ENCODE measurements at regions not wholly inside any gene's neighbourhood (a gene's known extent, or its start where the extent isn't known, plus 50 kb on each side); places are given as distances from the start of the nearest gene placed in this dataset.

GRCh38 chr5:137567226-137567625 lies 68.1 kb upstream of the SPOCK1 start:
- Histone ChIP-seq H3K9me3 (no peaks in the 10 kb centered on the region), H3K4me1 (peaks cover 0 to 14% (median 2%) of the 10 kb centered on the region in 4 donors), H3K27ac (replicated peaks in 1 of 4) (no peak overlapping the region), H3K4me3 (no peak overlapping the region), H3K27me3 (no peaks in the 10 kb centered on the region), H3K36me3 (no peaks in the 10 kb centered on the region)
- 92% methylated on average over 7 of the region's 7 CpGs for WGBS
- TF ChIP-seq EP300 (IDR thresholded peaks at IDR 0.05) (no peak), POLR2AphosphoS5 (IDR thresholded peaks at IDR 0.05) (no peak), CTCF (IDR thresholded peaks at IDR 0.05) (no peak), POLR2A (IDR thresholded peaks at IDR 0.05; ENCODE audit: low read depth) (no peak)
- peak; percentile 47 for DNase-seq (ENCODE audit: extremely low spot score)
- intact Hi-C loops (cut with DNase I): no loop called here

- H3K9me3 ChIP-seq: no peaks in the 10 kb centered on the region
- no peaks in the 10 kb centered on the region for H3K27me3 ChIP-seq
- TF ChIP-seq EP300 (IDR thresholded peaks at IDR 0.05) (no peak), POLR2A (IDR thresholded peaks at IDR 0.05; ENCODE audit: low read depth) (no peak), POLR2AphosphoS5 (IDR thresholded peaks at IDR 0.05) (no peak), CTCF (IDR thresholded peaks at IDR 0.05) (no peak)
- H3K27ac ChIP-seq (replicated peaks in 1 of 4): no peak overlapping the region
- H3K4me3 ChIP-seq: no peak overlapping the region
- peaks cover 0 to 14% (median 2%) of the 10 kb centered on the region in 4 donors for H3K4me1 ChIP-seq
- H3K36me3 ChIP-seq: no peaks in the 10 kb centered on the region
- DNase-seq (ENCODE audit: extremely low spot score): peak; percentile 70
- 49% methylated on average over 6 of the region's 6 CpGs for WGBS
- intact Hi-C loops (cut with DNase I): no loop called here
These were observed 67.7 kb upstream of the SPOCK1 start for GRCh38 chr5:137566780-137567179.

- intact Hi-C loops (cut with DNase I): no loop called here
These were observed 67.0 kb upstream of the SPOCK1 start for GRCh38 chr5:137566118-137566541.

GRCh38 chr5:137565450-137565849 lies 66.3 kb upstream of the SPOCK1 start:
- H3K27ac ChIP-seq (replicated peaks in 1 of 4): no peak overlapping the region
- WGBS: 90% methylated on average over 3 of the region's 3 CpGs

More at GRCh38 chr5:137566118-137566541, 67.0 kb upstream of the SPOCK1 start:
- no peak overlapping the region for H3K4me3 ChIP-seq
- H3K27me3 ChIP-seq: no peaks in the 10 kb centered on the region
- no peaks in the 10 kb centered on the region for H3K9me3 ChIP-seq
- peaks cover 0 to 14% (median 2%) of the 10 kb centered on the region in 4 donors for H3K4me1 ChIP-seq
- no peak for TF ChIP-seq CTCF (IDR thresholded peaks at IDR 0.05)
- no peak overlapping the region for H3K27ac ChIP-seq (replicated peaks in 1 of 4)
- 72% methylated on average over 2 of the region's 2 CpGs for WGBS
- H3K36me3 ChIP-seq: no peaks in the 10 kb centered on the region
- DNase-seq (ENCODE audit: extremely low spot score): peak; percentile 79

More at GRCh38 chr5:137565450-137565849, 66.3 kb upstream of the SPOCK1 start:
- Histone ChIP-seq H3K9me3 (no peaks in the 10 kb centered on the region), H3K4me1 (peaks cover 0 to 14% (median 2%) of the 10 kb centered on the region in 4 donors), H3K27me3 (no peaks in the 10 kb centered on the region), H3K4me3 (no peak overlapping the region), H3K36me3 (no peaks in the 10 kb centered on the region)
- TF ChIP-seq POLR2A (IDR thresholded peaks at IDR 0.05; ENCODE audit: low read depth): no peak
- no peak for TF ChIP-seq CTCF (IDR thresholded peaks at IDR 0.05)
- TF ChIP-seq EP300 (IDR thresholded peaks at IDR 0.05): no peak
- no peak for TF ChIP-seq POLR2AphosphoS5 (IDR thresholded peaks at IDR 0.05)
- no peak for DNase-seq (ENCODE audit: extremely low spot score)
- intact Hi-C loops (cut with DNase I): no loop called here
